ENCODE measurements at regions not wholly inside any gene's neighbourhood (a gene's known extent, or its start where the extent isn't known, plus 50 kb on each side); places are given as distances from the start of the nearest gene placed in this dataset.

DNA sequence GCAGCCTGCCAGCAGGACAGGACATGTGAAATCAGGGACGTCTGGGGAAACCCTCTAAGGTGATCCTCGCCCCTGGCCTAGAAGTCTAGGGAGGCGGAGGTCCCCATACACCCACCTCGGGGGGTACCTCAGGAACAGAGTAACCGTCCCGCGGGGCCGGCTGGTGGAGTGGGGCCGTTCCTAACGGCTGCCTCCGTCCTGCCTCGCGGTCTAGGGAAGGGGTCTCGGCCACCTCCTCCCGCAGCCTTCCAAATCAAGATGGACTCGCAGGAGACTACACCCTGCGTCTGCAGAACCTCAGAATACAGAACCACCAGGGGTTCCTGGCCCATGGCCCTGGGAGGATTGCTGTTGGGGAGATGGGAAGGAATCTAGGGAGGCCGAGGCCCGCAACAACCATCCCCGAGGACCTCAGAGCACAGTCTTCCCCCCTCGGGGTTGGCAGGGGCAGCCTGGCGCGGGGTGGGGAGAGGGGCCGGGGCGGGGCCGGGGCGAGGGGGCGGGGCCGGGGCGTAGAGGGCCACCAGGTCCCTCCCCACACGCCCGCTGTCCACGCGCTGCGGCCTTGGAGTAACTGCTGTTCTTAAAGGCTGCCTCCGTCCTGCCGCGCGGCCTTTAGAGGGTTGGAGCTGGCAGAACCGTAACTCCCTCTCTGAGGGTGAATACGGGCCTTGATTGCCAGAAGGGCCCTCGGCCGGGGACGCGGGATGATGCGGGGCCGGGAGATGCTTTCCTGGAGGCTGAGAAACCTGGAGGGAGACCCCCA, 89.0 kb upstream of the MLN start:
- H3K4me3 ChIP-seq = no peak overlapping the region
- H3K27ac ChIP-seq = no peak overlapping the region
- no peaks in the 10 kb centered on the region for H3K4me1 ChIP-seq
- intact Hi-C loops (cut with DNase I) = no loop called here
- DNase-seq = peak in 1 of 4 donors; percentile 60
- TF ChIP-seq, protein P1, sequence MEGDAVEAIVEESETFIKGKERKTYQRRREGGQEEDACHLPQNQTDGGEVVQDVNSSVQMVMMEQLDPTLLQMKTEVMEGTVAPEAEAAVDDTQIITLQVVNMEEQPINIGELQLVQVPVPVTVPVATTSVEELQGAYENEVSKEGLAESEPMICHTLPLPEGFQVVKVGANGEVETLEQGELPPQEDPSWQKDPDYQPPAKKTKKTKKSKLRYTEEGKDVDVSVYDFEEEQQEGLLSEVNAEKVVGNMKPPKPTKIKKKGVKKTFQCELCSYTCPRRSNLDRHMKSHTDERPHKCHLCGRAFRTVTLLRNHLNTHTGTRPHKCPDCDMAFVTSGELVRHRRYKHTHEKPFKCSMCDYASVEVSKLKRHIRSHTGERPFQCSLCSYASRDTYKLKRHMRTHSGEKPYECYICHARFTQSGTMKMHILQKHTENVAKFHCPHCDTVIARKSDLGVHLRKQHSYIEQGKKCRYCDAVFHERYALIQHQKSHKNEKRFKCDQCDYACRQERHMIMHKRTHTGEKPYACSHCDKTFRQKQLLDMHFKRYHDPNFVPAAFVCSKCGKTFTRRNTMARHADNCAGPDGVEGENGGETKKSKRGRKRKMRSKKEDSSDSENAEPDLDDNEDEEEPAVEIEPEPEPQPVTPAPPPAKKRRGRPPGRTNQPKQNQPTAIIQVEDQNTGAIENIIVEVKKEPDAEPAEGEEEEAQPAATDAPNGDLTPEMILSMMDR (IDR thresholded peaks at IDR 0.05) = no peak
- peaks cover 0 to 12% of the 10 kb centered on the region in 2 donors for H3K27me3 ChIP-seq
- no peaks in the 10 kb centered on the region for H3K9me3 ChIP-seq
- ATAC-seq = no peak
- H3K36me3 ChIP-seq = no peaks in the 10 kb centered on the region

DNA sequence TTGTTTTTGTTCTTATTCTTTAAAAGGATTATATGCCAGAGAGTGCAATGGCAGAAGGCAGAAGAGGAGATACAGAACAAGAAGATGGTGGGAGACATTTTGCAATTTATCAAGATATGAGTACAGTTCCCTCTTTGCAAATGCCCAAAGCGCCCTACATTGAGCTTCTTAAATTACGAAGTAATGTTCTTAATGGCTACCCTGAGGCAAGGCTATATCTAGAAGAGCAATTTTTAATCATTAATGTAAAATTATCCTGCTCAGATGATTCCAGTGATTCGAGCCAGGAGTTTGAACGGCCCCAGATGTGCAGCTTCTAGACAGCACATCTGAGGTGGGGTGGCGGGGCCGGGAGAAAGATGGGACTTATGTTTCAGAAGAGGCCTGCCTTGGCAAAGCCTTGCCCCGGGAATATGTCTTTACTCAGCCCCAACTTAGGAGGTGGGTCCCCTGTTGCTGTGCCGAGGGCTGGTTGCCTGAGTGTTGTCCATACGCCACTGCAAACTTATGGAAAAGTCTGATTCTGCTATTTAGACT, 84.9 kb upstream of the MLN start:
- DNase-seq (peak in 2 of 4 donors; percentile 29 to 63), ATAC-seq (no peak)
- no peaks in the 10 kb centered on the region for H3K9me3 ChIP-seq
- intact Hi-C loops (cut with DNase I) = no loop called here
- H3K4me3 ChIP-seq = no peak overlapping the region
- TF ChIP-seq, protein P1 (IDR thresholded peaks at IDR 0.05) = no peak
- H3K27me3 ChIP-seq = peaks cover 0 to 12% of the 10 kb centered on the region in 2 donors
- H3K4me1 ChIP-seq = no peaks in the 10 kb centered on the region
- no peaks in the 10 kb centered on the region for H3K36me3 ChIP-seq
- H3K27ac ChIP-seq = no peak overlapping the region

DNA sequence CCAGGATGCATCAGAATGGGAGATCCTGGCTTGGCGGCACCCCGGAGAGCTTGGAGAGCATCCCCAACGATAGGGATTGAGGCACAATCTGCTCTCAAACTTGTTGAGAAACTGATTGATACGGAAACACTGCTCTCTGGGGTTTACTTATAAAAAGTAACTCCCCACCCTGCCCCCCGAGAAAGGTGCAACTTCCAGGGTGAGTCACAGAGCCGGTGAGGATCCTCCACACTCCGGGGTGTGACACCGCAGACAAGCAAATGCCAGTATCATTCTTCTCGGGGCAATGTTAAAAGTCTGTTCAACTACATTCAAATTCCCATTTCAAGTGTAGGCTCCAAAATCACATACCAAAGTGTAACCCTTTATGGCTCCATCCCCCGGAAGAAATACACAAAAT, 84.4 kb upstream of the MLN start:
- H3K36me3 ChIP-seq = no peaks in the 10 kb centered on the region
- TF ChIP-seq, protein P1 (IDR thresholded peaks at IDR 0.05) = no peak
- H3K27ac ChIP-seq = no peak overlapping the region
- H3K27me3 ChIP-seq = peaks cover 0 to 12% of the 10 kb centered on the region in 2 donors
- H3K4me3 ChIP-seq = no peak overlapping the region
- DNase-seq = peak in 1 of 4 donors; percentile 15
- H3K4me1 ChIP-seq = no peaks in the 10 kb centered on the region
- H3K9me3 ChIP-seq = no peaks in the 10 kb centered on the region
- intact Hi-C loops (cut with DNase I) = no loop called here
- ATAC-seq = no peak

DNA sequence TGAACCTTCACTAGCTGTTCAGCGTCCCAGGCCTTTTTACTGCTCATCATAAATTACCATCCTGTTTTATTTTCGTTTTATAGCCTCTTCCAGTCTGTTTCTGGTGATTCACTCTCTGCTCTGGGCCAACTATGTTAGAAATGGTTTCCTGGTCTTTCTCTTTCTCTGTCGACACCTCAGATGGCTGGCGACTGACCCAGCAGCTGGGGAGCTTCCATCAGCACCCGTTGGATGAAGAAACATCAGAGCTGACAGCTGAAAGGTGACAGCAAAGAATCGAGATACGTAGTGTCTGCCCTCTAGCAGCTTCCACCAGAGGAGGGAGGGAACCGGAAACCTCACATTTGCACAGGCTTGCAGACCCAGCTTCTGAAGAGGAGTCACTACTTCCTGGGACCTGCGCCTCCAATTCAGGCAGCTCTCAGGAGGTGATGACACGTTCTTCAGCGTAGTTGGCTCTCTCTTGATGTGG, 82.9 kb upstream of the MLN start:
- TF ChIP-seq, protein P1 (IDR thresholded peaks at IDR 0.05) = no peak
- H3K4me1 ChIP-seq = no peaks in the 10 kb centered on the region
- DNase-seq = peak in 3 of 4 donors; percentile 31 to 45 (median 32)
- intact Hi-C loops (cut with DNase I) = no loop called here
- no peaks in the 10 kb centered on the region for H3K9me3 ChIP-seq
- no peak overlapping the region for H3K4me3 ChIP-seq
- peaks cover 0 to 5% of the 10 kb centered on the region in 2 donors for H3K27me3 ChIP-seq
- no peaks in the 10 kb centered on the region for H3K36me3 ChIP-seq
- ATAC-seq = peak; percentile 42
- no peak overlapping the region for H3K27ac ChIP-seq

Measured in left lung (tissue), 4 donors.